Pons (tissue), 1 donor: ENCODE measurements at regions not wholly inside any gene's neighbourhood (a gene's known extent, or its start where the extent isn't known, plus 50 kb on each side); places are given as distances from the start of the nearest gene placed in this dataset.
"Not testable (repeated sequence)": the region's sequence is repeated elsewhere in the genome, so short reads cannot be mapped to it uniquely, and the experiment has no call there.

Experiments used
- DNase-seq: peaks from one replicate; pipeline ENCODE4 v3.0.0-alpha.2; 2016; ENCODE audit warnings: low spot score

- no peak for DNase-seq
These were observed 68.2 kb upstream of the FAM241A start for GRCh38 chr4:112076919-112077608.

- no peak for DNase-seq
These were observed 67.5 kb upstream of the FAM241A start for GRCh38 chr4:112077743-112078142.

DNA sequence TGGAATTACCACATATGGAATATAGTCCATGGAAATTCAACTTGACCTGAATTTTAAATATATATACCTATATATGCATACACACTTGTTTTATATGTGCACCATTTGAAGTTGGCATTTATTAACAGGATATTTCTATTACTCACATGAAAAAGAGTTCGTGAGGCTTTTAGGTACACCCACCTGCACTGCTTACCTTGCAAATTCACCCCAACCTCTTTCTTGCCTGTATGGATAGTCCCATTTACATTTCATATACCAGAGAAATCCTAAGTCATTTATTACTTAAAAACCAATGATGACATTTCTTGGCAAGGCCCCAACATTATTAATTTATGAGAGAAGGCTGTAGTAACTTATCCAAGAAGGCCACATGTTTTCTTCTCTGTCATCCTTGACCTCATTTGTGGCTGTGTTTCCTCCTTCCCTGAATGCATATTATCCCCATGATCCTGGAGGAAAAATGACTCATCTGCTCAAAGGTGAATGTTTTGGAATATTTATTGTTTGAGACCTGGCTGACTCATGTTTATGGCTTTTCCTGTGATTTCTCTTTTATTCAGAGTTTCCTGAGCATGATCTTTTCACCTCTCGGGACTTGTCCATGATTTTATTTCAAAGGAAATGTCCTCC lies 62.2 kb upstream of the FAM241A start:
- no peak for DNase-seq

DNA sequence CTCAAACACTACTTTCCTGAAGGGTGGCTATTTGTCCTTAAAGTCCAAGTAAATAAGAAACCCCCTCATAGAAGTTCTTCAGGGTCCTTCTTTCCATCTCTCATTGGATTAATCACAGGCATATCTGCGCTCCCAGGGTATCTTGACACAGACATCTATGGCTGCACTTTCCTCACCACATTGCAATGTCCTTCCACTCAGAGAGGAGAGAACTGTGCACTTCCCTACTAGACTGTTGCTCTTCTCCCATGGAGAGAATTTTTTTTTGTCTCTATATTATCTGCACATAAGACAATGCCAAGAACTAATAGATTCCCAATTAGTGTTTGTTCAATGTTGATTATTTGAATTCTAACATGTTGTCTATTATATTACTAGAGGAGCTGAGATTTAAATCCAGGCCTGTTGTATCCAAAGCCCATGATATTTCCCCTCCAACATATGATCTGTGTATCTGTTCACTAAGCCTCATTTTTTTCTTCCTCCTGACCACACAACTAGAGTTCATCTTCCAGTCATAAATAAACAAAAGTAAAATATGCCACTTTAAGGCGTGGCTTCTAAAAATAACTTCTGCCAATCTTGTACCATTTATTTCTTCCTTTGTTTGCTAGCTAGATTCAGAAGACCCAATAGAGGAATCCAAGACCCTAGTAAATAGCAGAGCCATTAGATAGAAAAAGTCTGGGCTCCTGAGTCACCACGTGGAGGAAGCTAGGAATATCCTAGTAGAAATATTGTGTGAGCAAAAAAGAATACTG lies 61.5 kb upstream of the FAM241A start:
- DNase-seq = no peak

DNA sequence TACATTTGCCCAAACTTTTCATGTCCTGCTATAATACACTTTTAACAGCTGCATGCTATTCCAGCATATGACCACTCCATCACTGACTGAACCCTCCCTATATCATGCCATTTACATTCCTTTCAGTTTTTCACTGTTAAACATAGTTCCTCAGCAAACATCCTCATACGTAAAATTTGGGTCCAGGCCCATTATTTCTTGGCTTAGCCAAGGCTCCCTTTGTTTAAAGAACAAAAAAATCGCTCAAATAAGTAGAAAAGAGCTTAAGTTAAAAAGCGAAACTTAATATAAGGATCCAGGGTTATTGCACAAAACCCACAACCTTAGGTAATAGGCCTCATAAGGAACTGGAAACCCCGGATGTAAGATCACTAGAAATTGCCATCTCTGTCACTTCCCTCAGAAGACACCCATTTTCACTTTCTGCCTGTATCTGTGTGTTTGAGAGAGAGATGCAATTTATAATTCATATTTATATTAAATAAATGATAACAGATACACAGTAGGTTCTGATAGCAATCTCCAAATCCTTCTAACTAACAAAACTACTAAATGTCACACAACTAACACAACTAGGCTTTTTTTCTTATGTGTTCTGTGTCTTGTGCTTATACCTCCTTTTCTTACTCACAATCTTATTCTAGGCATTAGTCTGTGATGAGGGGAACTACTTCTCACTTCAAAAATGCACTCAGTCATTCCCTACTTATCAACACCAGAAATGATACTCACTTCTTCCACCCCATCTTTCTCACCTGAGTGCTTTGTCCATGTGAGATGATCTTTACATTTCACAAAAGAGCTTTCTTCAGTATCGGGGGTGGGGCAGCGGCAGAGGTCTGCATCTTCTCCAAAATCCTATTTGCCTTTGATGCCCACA lies 59.9 kb upstream of the FAM241A start:
- DNase-seq = peak; percentile 14

- DNase-seq = no peak
These were observed 59.2 kb upstream of the FAM241A start for GRCh38 chr4:112086036-112086434.

DNA sequence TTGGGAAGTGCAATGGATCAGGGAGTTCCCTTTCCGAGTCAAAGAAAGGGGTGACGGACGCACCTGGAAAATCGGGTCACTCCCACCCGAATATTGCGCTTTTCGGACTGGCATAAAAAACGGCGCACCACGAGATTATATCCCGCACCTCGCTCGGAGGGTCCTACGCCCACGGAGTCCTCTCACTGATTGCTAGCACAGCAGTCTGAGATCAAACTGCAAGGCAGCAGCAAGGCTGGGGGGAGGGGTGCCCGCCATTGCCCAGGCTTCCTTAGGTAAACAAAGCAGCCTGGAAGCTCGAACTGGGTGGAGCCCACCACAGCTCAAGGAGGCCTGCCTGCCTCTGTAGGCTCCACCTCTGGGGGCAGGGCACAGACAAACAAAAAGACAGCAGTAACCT lies 58.6 kb upstream of the FAM241A start:
- DNase-seq = not testable (repeated sequence)

- DNase-seq = not testable (repeated sequence)
These were observed 52.9 kb upstream of the FAM241A start for GRCh38 chr4:112092330-112092729.

DNA sequence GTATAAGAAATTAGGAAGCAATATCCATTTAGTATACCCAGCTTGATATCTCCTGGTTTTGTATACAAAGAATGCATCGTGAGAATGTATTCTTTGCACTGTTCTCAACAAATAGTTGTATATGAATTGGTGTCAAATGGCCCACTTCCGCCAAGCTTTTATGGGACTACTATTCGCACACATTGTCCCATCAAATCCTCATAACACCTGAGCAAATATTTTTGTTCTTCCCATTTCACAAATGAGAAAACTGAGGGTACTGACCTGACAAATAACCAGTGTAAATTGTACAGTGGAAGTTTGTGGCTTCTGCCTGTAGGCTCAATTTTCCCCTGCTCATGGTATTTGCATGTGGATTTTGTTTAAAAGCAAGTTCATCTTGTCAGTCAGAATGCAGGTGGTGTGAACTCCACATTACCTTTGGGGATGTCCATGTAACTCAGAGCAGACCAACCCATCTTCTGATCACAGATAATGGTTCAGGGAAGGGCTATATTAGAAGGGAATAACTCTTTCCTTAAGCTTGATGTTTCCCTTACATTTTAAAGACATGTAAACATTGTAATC lies 51.5 kb upstream of the FAM241A start:
- DNase-seq = no peak

DNA sequence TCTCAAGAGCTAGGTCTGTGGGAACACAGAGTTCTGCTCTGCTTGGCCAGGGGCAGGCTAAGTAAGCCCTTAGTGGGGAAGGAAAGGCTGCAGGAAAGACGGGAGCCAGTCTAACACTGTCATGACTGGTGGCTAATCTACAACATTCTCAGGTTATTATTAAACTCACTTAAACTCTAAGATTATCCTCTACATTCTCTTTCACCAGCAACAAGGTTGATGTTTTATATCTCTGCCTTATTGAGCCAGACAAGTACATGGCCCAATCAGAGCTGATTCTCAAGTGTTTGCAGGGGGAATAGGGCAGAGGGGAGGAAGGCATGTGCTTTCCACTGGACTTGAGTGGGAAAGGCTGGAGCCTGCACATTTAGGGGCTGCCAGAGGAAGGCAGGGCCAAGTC lies 50.9 kb upstream of the FAM241A start:
- no peak for DNase-seq
